Embryonic facial prominence (tissue), 1 donor: ENCODE measurements at regions not wholly inside any gene's neighbourhood (a gene's known extent, or its start where the extent isn't known, plus 50 kb on each side); places are given as distances from the start of the nearest gene placed in this dataset.

ENCODE experiments used
- DNase-seq: peaks from one replicate; pipeline ENCODE4 v3.0.0-alpha.2; 2016; ENCODE audit errors: extremely low spot score

DNA sequence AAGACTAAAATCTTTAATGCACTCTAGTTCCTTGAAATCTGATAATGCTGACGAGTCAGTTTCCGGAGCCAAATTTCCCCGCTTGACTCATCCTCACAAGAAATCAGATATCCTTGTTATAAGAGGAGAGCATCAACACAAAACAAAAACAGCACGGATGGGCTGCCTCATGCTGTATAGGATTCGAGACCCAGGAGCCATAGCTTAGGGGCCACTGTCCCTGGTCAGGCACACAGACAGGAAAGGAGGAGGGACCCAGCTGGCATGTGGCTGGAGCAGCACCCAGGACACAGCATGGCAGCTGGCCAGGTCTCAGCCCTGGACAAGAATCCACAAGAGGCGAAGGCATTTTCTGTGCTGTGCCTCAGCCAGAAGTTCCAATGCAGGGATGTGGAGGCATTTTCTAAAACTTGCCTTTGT is 110.2 kb upstream of the SPATA13 start:
- no peak for DNase-seq

DNA sequence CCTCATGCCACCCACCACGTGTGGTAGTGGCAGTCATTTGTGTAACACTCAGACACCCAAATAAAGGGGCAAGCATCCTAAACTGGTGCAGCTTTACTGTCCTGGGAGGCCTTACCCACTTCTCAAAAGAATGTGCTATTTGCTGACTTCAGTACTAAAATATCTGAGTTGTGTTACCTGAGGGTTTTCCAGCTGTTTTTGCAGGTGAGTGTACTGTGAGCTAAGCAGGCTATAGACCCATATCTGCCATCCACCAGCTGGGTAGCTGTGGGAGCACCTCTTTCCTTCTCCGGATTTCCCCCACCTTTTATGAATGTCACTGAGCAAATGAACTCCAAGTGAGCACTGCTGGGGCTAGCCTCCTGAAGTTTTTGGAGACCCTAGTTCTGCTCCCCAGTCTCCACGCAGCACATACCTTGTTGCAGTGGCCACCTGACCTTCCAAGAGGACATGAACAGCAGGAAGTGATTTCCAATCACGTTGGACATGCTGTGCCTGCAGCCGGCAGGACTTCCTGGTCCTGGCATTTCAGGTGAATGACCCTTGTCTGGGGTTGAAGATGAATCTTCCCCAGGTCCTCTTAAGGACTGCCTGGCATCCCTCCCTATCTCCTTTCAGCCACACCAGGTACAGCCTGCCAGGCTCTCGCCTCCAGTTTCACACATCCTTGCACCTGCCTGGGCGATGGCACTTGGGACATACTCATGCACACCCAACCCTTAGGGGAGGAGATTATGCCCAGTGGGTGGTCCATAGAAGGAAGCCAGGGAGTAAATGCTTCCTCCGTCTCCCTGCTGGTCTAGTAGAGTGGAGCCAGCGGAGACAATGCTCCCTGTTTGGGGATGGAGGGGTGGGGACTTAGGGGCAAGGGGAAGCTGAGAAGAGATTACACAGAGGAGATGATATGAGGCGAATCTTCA is 109.5 kb upstream of the SPATA13 start:
- no peak for DNase-seq

DNA sequence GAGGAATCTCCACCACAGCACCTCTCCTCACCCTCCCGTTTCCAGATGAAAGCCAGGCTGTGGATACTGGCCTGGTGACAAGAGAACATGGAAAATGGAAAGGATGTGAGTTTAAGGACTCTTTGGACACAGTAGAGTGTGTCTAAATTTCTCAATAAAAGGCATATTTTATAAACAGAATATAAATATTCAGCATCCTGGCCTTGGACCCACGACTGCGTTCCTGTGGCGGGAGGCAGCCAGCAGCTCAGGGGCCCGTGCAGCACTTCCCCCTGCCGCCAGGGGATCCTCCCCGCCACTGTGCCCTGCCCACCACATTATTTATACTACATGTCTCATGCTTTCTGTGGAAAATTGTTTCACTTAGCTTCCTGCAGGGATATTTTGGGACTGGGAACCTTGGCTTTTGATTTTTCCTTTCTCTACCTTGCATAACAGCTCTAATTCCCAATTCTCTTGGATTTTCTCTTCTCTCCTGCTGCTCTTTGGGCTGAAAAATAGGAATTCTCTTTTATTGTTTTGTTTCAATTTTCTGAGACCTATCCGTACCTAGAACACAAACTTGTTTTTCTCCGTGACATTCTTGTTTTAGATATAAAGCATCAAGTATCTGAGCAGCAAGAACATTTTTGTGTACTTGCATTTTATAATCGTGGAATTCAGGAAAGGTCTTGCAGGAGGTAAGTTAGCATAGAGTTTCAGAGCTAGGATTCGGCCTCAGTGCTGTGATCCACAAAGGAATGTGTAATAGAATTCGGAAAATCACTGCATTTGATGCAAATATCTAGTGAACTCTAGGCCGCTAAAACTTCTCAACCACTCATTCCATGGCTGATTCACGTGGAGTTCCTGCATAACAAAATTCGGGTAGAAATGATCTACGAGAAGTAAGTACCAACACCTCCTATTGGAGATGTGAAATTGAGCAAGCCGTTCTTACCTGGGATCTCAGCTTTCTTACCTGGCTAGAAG is 107.7 kb upstream of the SPATA13 start:
- DNase-seq = no peak

DNA sequence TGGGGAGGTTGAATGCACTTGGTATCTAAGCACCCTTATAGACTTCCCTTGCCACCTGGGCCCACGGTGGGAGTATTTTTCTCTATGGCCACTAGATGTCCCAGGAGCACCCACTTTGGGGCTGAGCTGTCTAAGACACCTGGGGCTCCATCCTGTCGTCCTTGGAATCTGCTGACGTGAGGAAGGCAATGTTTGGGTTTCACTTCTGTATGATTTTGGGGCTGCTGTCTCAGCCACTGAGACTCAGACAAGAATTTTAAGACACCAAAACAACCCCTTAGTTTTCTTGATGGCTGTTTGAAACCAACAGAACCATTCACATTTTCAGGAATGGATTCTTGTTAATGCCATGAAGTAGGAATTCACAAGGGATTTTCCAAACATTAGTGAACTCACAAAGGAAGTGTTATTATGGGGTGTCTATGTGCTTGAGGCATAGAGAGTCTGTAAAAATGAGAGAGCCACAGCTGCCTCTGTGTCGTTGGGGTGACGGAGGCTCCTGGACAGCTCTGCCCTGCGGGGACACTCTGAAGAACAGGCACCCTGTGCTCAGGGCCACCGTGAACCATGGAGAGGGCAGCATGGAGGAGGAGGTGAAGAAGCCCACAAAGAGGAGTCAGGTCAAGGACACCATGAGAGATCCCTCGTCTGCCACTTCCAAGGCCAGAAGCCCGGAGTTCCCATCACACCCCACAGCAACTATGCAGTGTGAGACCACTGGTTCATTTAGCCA is 106.8 kb upstream of the SPATA13 start:
- DNase-seq = no peak

DNA sequence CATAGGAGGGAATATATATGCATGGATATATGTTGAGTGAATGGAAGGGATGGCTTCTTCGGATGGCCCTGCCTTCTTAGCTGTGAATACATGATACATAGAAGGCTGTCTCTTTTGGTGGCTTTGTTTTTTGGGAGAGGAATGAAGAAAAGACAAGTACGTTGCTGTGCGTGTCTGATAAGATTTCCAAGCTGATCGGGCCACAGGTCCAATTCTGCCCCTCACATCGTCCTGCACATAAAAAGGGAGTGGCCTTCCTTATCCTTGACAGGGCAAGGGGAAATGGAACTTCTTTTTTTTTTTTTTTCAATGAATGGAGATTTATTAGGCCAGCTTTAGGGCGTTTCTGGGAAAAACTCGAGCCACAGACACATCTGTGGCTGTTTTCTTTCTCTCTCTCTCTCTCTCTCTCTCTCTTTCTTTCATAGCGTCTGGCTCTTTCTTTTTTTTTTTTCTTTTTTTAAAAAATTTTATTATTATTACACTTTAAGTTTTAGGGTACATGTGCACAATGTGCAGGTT is 103.8 kb upstream of the SPATA13 start:
- no peak for DNase-seq

DNA sequence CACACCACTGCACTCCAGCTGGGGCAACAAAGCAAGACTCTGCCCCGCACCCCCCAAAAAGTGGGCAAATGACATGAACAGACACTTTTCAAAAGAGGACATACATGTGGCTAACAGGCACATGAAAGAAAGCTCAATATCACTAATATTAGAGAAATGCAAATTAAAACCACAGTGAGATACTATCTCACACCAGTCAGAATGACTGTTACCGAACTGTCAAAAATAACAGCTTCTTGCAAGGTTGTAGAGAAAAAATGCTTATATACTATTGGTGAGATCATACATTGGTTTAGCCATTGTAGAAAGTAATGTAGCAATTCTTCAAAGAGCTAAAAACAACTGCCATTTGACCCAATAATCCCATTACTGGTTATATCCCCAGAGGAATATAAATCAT is 99.5 kb upstream of the SPATA13 start:
- no peak for DNase-seq

DNA sequence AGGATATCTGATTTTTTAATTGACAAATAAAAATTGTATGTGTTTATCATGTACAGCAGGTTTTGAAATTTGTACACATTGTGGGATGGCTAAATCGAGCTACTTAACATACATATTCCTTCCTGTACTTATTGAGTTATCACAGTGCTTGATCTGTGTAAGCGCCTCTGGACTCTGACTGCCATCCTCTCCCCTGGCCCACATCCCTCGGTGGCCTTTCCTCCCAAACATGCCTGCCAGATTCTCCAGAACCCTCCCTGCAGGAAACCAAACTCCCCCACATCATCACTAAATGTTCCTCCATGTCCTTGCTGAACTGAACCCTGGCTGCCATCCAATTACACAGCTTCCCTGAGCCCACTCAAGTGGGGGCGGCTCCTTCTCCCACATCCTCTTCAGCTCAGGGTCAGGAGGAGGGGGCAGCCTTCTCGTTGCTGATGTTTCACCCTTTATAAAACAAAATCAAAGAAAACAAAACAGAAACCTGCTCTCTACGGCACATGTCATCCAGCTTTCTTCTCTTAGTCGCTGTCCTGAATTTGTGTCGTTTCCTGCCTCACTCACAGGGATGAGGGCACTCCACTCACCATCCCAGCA is 97.1 kb upstream of the SPATA13 start:
- no peak for DNase-seq

DNA sequence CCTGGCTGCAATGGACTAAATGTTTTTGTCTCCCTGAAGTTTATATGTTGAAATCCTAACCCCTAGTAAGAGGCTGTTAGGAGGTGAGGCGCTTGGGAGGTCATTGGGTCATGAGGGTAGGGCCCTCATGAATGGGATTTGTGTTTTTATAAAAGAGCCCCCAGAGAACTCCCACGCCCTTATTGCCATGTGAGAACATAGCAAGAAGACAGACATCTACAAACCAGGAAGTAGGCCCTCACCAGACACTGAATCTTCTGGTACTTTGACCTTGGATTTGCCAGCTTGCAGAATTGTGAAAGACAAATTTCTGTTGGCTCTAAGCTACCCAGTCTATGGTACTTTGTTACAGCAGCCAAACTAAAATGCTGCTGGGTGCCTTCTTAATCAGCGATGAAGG is 96.1 kb upstream of the SPATA13 start:
- DNase-seq = no peak

DNA sequence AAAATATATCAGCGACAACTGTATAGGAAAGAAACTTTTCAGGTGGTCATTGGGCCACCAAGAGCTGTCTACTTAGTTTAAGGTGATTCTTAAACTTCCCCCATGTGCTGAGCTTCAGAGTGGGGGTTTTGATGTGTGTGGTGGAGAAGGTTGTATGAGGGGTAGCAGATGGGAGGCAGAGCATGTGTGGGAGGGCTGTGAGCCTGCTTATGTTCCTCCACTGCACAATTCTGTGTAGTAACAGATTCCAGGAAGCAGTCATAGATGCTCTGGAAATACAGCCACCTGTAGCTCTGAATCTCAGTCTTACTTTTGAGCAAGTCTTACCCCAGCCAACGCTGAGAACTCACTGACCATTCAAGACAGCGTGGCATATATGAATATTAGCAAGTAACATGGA is 95.3 kb upstream of the SPATA13 start:
- no peak for DNase-seq

DNA sequence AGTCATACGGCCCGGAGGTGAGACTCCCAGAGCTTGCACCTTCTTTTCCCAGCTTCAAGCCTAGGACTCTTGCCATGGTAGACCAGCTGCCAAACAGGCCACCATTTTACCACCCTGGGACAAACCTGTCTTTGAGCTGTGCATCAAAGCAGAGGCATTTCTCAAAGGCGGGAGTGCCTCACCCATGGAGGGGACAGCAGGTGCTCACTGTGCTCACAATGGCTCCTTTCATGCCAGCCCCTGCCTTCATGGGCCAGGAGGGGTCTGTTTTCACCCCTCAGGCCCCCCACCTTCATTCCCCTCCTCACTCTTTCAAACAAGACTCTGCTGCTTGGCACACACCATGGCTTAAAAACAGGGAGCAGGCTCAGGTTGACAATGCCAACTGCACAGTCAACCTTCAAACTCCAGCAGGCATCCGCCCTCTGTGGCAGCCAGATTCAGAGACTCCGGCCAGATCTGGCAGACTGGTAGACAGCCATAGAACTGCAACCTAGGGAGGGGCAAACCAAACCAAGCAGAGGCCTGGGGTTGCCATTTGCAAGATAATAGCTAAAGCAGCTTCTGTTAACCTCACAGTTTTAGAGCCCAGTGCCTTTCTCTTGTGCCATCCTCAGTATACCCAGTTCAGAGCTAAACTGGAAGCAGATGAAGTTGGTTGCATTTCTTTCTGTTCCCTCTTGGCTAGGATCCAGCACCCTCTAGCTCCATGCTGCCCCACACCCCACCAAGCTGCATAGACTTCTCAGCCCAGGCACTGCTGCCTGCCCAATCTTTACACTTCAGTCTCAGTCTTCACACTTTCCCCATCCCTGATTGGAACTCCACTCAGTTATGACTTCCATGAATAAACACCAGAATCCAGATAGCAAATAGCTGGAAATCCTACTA is 93.9 kb upstream of the SPATA13 start:
- no peak for DNase-seq

DNA sequence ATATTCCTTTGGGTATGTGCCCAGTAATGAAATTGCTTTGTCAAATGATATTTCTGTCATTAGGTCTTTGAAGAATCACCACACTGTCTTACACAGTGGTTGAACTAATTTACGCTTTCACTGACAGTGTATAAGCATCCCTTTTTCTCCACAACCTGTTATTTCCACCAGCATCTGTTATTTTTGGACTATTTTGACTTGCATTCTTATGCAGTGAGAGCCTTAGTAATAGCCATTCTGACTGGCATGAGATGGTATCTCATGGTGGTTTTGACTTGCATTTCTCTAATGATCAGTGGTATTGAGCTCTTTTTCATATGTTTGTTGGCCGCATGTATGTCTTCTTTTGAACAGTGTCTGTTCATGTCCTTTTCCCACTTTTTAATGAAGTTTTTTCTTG is 92.0 kb upstream of the SPATA13 start:
- DNase-seq = no peak

DNA sequence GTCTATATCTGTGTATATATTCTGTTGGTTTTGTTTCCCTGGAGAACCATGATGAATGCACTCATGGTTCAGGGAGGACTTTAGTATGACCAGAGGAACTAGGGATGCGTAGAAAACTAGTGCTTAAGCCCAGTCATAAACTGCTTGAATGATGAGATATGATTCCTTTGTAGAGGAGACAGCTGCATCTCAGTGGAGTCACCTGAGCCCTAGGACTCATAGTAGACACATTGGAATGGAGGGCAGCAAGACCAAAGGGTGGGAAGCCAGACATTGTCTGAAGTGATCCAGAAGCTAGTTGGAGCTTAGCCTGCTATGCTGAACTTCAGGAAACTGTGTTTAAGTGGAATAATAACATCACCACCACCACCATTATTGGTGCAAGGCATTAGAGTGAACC is 89.5 kb upstream of the SPATA13 start:
- DNase-seq = no peak

DNA sequence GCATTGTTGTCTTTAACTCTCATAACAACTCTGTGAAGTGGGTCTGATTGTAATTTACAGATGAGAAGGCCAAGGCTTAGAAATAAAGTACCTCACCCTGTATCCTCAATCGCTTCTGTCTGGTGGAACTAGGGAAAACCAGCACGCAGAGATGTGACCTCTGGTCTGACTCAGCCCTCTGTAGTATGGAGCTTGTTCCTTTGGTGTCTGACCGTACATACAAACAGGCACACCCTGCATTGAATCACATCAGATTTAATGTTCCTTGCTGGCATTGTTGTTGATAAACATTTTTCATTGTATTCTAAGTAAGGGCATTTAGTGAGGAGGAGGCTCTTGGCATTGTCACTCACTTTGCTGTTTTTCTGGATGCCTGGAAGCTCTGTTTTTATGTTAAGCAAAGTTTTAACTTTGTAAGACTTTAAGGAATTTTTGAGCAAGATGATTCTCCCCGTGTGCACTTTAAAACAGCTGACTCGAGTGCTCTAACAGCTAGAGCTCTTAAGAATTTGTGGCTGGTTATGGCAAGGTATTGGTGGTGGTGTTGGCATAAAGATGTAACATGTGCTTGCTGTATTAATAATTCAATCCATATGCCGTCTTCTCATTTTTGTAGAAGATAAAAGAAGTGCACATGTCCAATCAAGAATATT is 89.0 kb upstream of the SPATA13 start:
- no peak for DNase-seq

DNA sequence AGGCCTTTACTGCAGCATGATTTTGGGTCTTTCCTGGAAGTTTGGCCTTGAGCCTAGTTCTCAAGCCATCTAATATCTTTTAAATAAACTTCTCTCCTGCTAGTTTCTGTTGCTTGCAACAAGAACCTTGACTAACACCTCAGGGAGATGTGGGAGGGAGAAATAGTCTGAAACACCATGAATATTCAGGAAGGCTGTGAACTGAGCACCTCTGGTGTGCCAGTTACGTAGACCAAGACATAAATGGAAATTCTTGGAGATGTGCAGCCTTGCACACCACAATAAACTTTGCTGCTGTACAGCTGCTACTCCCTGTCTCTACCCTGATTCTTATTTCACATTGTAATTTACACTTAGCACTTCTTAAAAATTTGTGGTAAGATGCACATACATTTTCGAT is 86.9 kb upstream of the SPATA13 start:
- no peak for DNase-seq

DNA sequence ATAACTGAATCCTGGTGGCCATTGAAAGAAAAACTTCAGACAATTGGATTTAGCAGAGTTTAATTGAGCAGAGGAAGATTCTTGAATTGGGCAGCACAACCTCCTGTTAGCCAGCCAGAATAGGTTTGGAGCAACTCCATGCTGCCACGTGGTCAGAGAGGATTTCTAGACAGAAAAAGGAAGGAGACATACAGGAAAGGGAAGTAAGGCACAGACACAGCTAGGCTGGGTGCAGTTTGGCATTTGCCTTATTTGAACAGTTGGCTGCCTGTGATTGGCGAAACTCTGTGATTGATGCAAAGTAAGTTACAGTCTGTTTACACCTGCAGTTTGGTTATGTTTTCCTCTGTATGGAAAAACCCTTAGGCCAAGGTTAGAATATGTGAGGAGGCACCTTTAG is 85.8 kb upstream of the SPATA13 start:
- no peak for DNase-seq

DNA sequence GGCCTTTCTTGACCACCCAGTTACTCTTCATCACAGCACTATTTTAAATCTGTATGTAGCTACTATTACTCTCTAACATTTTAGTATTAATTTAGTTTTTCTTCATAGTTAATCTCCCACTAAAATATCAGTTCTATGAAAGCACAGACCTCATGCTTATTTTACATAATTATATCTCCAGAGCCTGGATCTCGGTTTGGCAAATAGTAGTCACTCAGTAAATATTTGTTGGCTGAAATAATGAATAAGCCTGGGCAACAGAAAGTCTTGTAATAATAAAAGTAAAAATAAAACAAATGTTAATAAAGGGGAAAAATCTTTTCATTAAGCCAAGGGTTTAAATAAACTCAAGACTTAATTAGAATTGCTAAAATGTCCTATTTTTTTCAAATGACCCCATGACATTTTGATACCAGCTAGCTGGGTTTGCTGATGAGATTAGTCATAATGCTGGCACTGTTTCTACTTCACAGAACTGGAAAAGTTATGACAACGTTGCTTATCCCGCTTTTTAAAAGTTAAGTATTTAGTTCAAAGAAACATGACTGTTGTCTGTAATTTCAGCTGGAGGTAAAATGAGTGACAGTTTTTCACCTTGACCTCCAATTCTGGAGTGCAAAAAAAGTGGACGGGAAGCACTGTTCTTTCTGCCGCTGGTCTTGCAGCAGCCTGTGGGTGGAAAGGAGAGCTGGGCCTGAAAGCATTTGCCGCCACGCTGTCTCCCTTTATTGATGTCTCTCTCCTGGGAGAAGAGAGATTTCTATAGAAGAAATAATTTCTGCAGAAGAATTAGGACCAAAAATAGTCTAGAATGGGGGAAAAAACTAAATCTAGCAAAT is 85.2 kb upstream of the SPATA13 start:
- DNase-seq = no peak

DNA sequence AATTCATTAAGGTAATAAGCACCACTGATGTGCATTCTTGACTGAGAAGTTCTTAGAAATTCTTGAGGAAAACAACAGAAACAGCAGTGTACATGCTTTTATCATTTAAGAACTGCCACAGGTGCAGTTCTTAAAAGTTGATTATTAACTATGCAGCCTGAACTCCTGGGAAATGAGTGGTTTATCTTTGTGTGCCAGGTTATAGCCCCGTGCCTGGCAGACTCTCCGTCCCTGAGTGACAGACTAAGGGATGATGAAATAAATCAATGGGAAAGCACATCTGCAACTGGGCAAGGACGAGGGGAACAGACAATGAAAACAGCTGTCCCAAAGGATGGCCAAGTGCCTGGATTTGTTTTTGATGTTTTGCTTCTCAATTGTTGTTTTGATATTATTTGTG is 84.4 kb upstream of the SPATA13 start:
- no peak for DNase-seq

DNA sequence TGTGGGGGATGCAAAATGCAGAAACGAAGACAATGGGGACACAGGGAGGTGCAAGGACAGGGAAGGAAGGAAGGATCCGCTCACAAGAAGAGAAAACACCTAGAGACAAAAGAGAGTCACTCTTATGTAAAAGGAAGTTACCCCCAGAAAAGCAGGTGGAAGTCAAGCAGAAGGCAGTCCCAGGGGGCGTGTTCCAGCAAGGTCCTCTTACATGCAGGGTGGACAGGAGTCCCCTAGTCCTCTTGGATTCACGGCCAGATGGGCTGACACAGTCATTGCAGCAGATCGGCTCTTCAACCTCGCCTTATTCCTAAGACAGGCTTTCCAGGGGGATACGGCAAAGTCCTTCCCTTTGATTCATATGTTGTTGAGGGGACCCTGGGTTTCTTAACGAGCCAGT is 83.9 kb upstream of the SPATA13 start:
- no peak for DNase-seq

DNA sequence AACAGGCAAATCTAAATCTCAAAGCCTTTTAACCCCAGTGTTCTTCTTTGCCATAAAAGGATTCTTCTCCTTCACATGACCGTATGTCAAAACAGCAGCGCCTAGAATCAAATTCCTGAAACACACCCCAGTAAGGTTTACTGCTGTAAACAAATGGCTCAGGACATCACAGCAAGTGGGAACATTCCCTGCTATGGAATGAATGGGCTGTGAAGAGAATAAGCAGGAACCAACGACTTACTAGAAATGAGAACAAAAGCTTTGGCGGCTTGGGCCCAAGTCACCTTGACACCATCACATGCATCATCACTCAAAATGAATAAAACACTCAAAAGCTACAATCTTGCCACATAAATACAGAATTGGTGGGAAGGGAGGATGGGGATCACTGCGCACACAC is 80.4 kb upstream of the SPATA13 start:
- DNase-seq = no peak
